ENCODE measurements at regions not wholly inside any gene's neighbourhood (a gene's known extent, or its start where the extent isn't known, plus 50 kb on each side); places are given as distances from the start of the nearest gene placed in this dataset.
A peak's percentile ranks its signal among the peaks of the same experiment; 100 is the strongest.

- no peak for DNase-seq
Observed at GRCh38 chr5:124456249-124456648, 290.2 kb downstream of the ZNF608 start.

- DNase-seq: no peak
Observed at GRCh38 chr5:124454081-124454480, 292.4 kb downstream of the ZNF608 start.

- no peak for DNase-seq
Observed at GRCh38 chr5:124453221-124454051, 293.0 kb downstream of the ZNF608 start.

- no peak for DNase-seq
Observed at GRCh38 chr5:124452412-124452811, 294.0 kb downstream of the ZNF608 start.

- no peak for DNase-seq
Observed at GRCh38 chr5:124451721-124452383, 294.6 kb downstream of the ZNF608 start.

GRCh38 chr5:124446120-124446519, 300.3 kb downstream of the ZNF608 start:
- DNase-seq: no peak

- DNase-seq: no peak
Observed at GRCh38 chr5:124445070-124445619, 301.3 kb downstream of the ZNF608 start.

- DNase-seq: no peak
Observed at GRCh38 chr5:124444147-124444775, 302.2 kb downstream of the ZNF608 start.

- DNase-seq: no peak
Observed at GRCh38 chr5:124440471-124440870, 306.0 kb downstream of the ZNF608 start.

- no peak for DNase-seq
Observed at GRCh38 chr5:124439609-124440008, 306.8 kb downstream of the ZNF608 start.

- peak; percentile 89 for DNase-seq
Observed at GRCh38 chr5:124438903-124439281, 307.5 kb downstream of the ZNF608 start.

- no peak for DNase-seq
Observed at GRCh38 chr5:124438026-124438902, 308.2 kb downstream of the ZNF608 start.

GRCh38 chr5:124436294-124436693, 310.1 kb downstream of the ZNF608 start:
- DNase-seq: no peak

GRCh38 chr5:124433170-124433569, 313.3 kb downstream of the ZNF608 start:
- no peak for DNase-seq

GRCh38 chr5:124421584-124421983, 324.9 kb downstream of the ZNF608 start:
- DNase-seq: no peak

GRCh38 chr5:124420952-124421351, 325.5 kb downstream of the ZNF608 start:
- no peak for DNase-seq

GRCh38 chr5:124419531-124419930, 326.9 kb downstream of the ZNF608 start:
- DNase-seq: no peak

GRCh38 chr5:124418390-124418789, 328.0 kb downstream of the ZNF608 start:
- no peak for DNase-seq

GRCh38 chr5:124417196-124417595, 329.2 kb downstream of the ZNF608 start:
- no peak for DNase-seq

- no peak for DNase-seq
Observed at GRCh38 chr5:124416627-124417026, 329.8 kb downstream of the ZNF608 start.

GRCh38 chr5:124414973-124415372, 331.5 kb downstream of the ZNF608 start:
- no peak for DNase-seq

All from NCI-H1694 treated with DMSO at 0.1 percent for 48 hours (cell line).